Keratinocyte (primary cell): ENCODE measurements at regions not wholly inside any gene's neighbourhood (a gene's known extent, or its start where the extent isn't known, plus 50 kb on each side); places are given as distances from the start of the nearest gene placed in this dataset.

Experiments used
- DNase-seq: peaks from one replicate; pipeline ENCODE4 v3.0.0-alpha.2; 2011; ENCODE audit warnings: low read depth, missing footprints, low spot score
- FAIRE-seq: peaks from 2 replicates; lab custom pipeline; 2011; peaks lifted over from hg19 to GRCh38; lab: Jason Lieb, UNC
- H2AFZ ChIP-seq: 2 replicates; pipeline ENCODE4 v1.6.0; 2012; ENCODE audit warnings: low read length, control low read depth, inconsistent platforms; ENCODE audit not compliant: control insufficient read depth
- H3K27ac ChIP-seq: 2 replicates; pipeline ENCODE4 v1.5.1; 2011; ENCODE audit warnings: low read length; ENCODE audit not compliant: control insufficient read depth, insufficient read depth
- H3K27me3 ChIP-seq: 3 replicates; pipeline ENCODE4 v1.6.0; 2011; ENCODE audit warnings: low read length; ENCODE audit not compliant: control insufficient read depth, insufficient read depth; ENCODE audit errors: extremely low read depth
- H3K36me3 ChIP-seq, 2 experiments: 2 replicates in 1 of 2; 3 replicates in 1 of 2; pipeline ENCODE4 v1.5.1; 2011; ENCODE audit warnings: low read length in 2 of 2, mild to moderate bottlenecking in 1 of 2; ENCODE audit not compliant: control insufficient read depth in 2 of 2, insufficient read depth in 2 of 2; ENCODE audit errors: extremely low read depth in 1 of 2
- H3K4me1 ChIP-seq: 3 replicates; pipeline ENCODE4 v1.5.1; 2011; ENCODE audit warnings: low read length; ENCODE audit not compliant: control insufficient read depth, insufficient read depth; ENCODE audit errors: extremely low read depth
- H3K4me2 ChIP-seq: 3 replicates; pipeline ENCODE4 v1.6.0; 2011; ENCODE audit warnings: low read depth, low read length; ENCODE audit not compliant: control insufficient read depth, insufficient read depth; ENCODE audit errors: extremely low read depth
- H3K4me3 ChIP-seq, 3 experiments: fragments of 200-600 bp in 1 of 3; sonication (generic) in 1 of 3; 2 replicates in 2 of 3; 3 replicates in 1 of 3; pipeline ENCODE4 v1.5.1; 2011 to 2016; ENCODE audit warnings: low read length in 3 of 3, mild to moderate bottlenecking in 3 of 3, control low read depth in 2 of 3, inconsistent platforms in 1 of 3, low read depth in 1 of 3, mixed read lengths in 1 of 3, mixed run types in 1 of 3, moderate library complexity in 1 of 3; ENCODE audit not compliant: control insufficient read depth in 2 of 3, insufficient read depth in 2 of 3; ENCODE audit errors: extremely low read depth in 1 of 3
- H3K79me2 ChIP-seq: 2 replicates; pipeline ENCODE4 v1.6.0; 2012; ENCODE audit warnings: low read length; ENCODE audit not compliant: control insufficient read depth, insufficient read depth
- H3K9ac ChIP-seq: 3 replicates; pipeline ENCODE4 v1.6.0; 2011; ENCODE audit warnings: low read length; ENCODE audit not compliant: control insufficient read depth, insufficient read depth; ENCODE audit errors: extremely low read depth
- H3K9me1 ChIP-seq: 3 replicates; pipeline ENCODE4 v1.6.0; 2011; ENCODE audit warnings: low read length; ENCODE audit not compliant: control insufficient read depth, insufficient read depth; ENCODE audit errors: extremely low read depth
- H3K9me3 ChIP-seq: 2 replicates; pipeline ENCODE4 v1.5.1; 2012; ENCODE audit warnings: low read depth, low read length; ENCODE audit not compliant: control insufficient read depth
- H4K20me1 ChIP-seq: 3 replicates; pipeline ENCODE4 v1.6.0; 2011; ENCODE audit warnings: low read length; ENCODE audit not compliant: control insufficient read depth, insufficient read depth; ENCODE audit errors: extremely low read depth
- EZH2 ChIP-seq: IDR thresholded peaks from one replicate; pipeline ENCODE4 v1.6.1; 2012; ENCODE audit warnings: inconsistent platforms, mild to moderate bottlenecking, low read length, moderate library complexity
- dilution Hi-C: fragments of 300-500 bp; cut with MboI; formaldehyde crosslinking; loops from one replicate; pipeline ENCODE4 v1.7.0; 2020; ENCODE audit warnings: low sequenced_read_pairs; ENCODE audit not compliant: extremely low pct_ligation_motif_present
- TF ChIP-seq, protein P1 (sequence below), 3 experiments: IDR thresholded peaks in 1 of 3; conservative IDR thresholded peaks in 1 of 3; optimal IDR thresholded peaks in 1 of 3; 2 replicates in 2 of 3; 3 replicates in 1 of 3; pipeline versions ENCODE3 to v1.5.1; 2011; ENCODE audit warnings: low read length in 3 of 3, mild to moderate bottlenecking in 3 of 3, moderate library complexity in 2 of 3, control low read depth in 1 of 3, inconsistent platforms in 1 of 3; ENCODE audit not compliant: insufficient read depth in 2 of 3; ENCODE audit errors: extremely low read depth in 1 of 3

- Histone ChIP-seq H3K79me2 (no peaks in the 10 kb centered on the region), H3K4me3 (no peak overlapping the region), H4K20me1 (no peaks in the 10 kb centered on the region), H3K4me1 (no peaks in the 10 kb centered on the region), H3K4me2 (no peak overlapping the region), H3K9ac (no peak overlapping the region), H3K36me3 (no peaks in the 10 kb centered on the region), H3K9me3 (no peaks in the 10 kb centered on the region), H2AFZ (no peak overlapping the region), H3K9me1 (no peaks in the 10 kb centered on the region), H3K27ac (no peak overlapping the region), H3K27me3 (no peaks in the 10 kb centered on the region)
- FAIRE-seq (no peak), DNase-seq (no peak)
- dilution Hi-C loops = no loop called here
- no peak for TF ChIP-seq EZH2
- TF ChIP-seq, protein P1, sequence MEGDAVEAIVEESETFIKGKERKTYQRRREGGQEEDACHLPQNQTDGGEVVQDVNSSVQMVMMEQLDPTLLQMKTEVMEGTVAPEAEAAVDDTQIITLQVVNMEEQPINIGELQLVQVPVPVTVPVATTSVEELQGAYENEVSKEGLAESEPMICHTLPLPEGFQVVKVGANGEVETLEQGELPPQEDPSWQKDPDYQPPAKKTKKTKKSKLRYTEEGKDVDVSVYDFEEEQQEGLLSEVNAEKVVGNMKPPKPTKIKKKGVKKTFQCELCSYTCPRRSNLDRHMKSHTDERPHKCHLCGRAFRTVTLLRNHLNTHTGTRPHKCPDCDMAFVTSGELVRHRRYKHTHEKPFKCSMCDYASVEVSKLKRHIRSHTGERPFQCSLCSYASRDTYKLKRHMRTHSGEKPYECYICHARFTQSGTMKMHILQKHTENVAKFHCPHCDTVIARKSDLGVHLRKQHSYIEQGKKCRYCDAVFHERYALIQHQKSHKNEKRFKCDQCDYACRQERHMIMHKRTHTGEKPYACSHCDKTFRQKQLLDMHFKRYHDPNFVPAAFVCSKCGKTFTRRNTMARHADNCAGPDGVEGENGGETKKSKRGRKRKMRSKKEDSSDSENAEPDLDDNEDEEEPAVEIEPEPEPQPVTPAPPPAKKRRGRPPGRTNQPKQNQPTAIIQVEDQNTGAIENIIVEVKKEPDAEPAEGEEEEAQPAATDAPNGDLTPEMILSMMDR (optimal IDR thresholded peaks at IDR 0.05 in 1 of 3, IDR thresholded peaks at IDR 0.05 in 1 of 3, conservative IDR thresholded peaks at IDR 0.05 in 1 of 3; ENCODE audit: extremely low read depth in 1 of 3, insufficient read depth in 2 of 3, low read length in 3 of 3) = no peak
These were observed 326.3 kb upstream of the TSHZ2 start for GRCh38 chr20:52645822-52646221.

DNA sequence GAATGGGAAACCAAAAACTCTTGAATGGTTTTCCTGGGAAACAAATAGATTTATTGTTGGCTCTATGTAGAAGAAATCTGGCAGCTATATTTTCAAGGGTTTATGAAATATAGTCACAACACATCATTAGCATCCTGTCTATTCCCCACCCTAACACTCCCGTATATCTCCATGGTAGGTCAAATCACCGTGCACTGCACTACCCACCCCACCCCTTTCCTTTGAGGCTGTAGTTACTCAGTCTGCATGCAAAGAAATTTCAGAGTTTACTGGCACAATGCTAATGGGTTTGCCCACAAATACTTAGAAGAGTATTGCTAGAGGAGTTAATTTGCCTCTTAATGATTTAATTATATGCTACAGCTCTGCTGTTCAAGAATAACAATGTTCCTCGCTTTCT, 329.1 kb upstream of the TSHZ2 start:
- H3K4me2 ChIP-seq = no peak overlapping the region
- H3K9ac ChIP-seq = no peak overlapping the region
- DNase-seq (no peak), FAIRE-seq (no peak)
- no peaks in the 10 kb centered on the region for H3K36me3 ChIP-seq
- H4K20me1 ChIP-seq = no peaks in the 10 kb centered on the region
- TF ChIP-seq, protein P1 (optimal IDR thresholded peaks at IDR 0.05 in 1 of 3, IDR thresholded peaks at IDR 0.05 in 1 of 3, conservative IDR thresholded peaks at IDR 0.05 in 1 of 3; ENCODE audit: extremely low read depth in 1 of 3, insufficient read depth in 2 of 3, low read length in 3 of 3) = no peak
- TF ChIP-seq EZH2 = no peak
- H3K4me1 ChIP-seq = no peaks in the 10 kb centered on the region
- H2AFZ ChIP-seq = no peak overlapping the region
- H3K9me1 ChIP-seq = no peaks in the 10 kb centered on the region
- H3K27ac ChIP-seq = no peak overlapping the region
- no peak overlapping the region for H3K4me3 ChIP-seq
- no peaks in the 10 kb centered on the region for H3K27me3 ChIP-seq
- H3K9me3 ChIP-seq = no peaks in the 10 kb centered on the region
- no peaks in the 10 kb centered on the region for H3K79me2 ChIP-seq
- dilution Hi-C loops = no loop called here
